HL-60 (cell line): ENCODE measurements at regions not wholly inside any gene's neighbourhood (a gene's known extent, or its start where the extent isn't known, plus 50 kb on each side); places are given as distances from the start of the nearest gene placed in this dataset.

Experiments
- DNase-seq, 2 experiments: peaks; one replicate each; pipeline ENCODE4 v3.0.0-alpha.2; 2010 to 2020; ENCODE audit warnings: low read depth in 1 of 2, low spot score in 1 of 2
- H3K27ac ChIP-seq: fragments of 250-450 bp; sonication (Bioruptor Pico); replicated peaks from 2 replicates; pipeline ENCODE4 v1.5.1; 2020; ENCODE audit warnings: mild to moderate bottlenecking, moderate library complexity
- H3K27me3 ChIP-seq: fragments of 250-450 bp; sonication (Bioruptor Pico); 2 replicates; pipeline ENCODE4 v1.5.1; 2021; ENCODE audit warnings: mild to moderate bottlenecking, moderate library complexity; ENCODE audit not compliant: insufficient read depth, poor library complexity, severe bottlenecking
- H3K4me3 ChIP-seq: replicated peaks from 2 replicates; pipeline ENCODE4 v1.5.1; 2011; ENCODE audit warnings: mild to moderate bottlenecking, control low read depth, low read length; ENCODE audit not compliant: insufficient read depth
- GABPA ChIP-seq: IDR thresholded peaks from 2 replicates; pipeline ENCODE4 v1.6.1; 2012; ENCODE audit warnings: low read depth
- POLR2AphosphoS5 ChIP-seq: IDR thresholded peaks from 2 replicates; pipeline ENCODE4 v1.6.1; 2012; ENCODE audit warnings: low read depth
- SPI1 ChIP-seq: IDR thresholded peaks from 2 replicates; pipeline ENCODE4 v1.6.1; 2012; ENCODE audit warnings: low read depth, mild to moderate bottlenecking, borderline replicate concordance
- TF ChIP-seq, protein P1 (sequence below): IDR thresholded peaks from one replicate; pipeline ENCODE4 v1.5.1; 2011; ENCODE audit warnings: low read length, control low read depth, inconsistent platforms; ENCODE audit not compliant: insufficient read depth
- TF ChIP-seq, protein P2 (sequence below): IDR thresholded peaks from 2 replicates; pipeline ENCODE4 v1.6.1; 2012; ENCODE audit warnings: low read depth; ENCODE audit not compliant: insufficient replicate concordance

DNA sequence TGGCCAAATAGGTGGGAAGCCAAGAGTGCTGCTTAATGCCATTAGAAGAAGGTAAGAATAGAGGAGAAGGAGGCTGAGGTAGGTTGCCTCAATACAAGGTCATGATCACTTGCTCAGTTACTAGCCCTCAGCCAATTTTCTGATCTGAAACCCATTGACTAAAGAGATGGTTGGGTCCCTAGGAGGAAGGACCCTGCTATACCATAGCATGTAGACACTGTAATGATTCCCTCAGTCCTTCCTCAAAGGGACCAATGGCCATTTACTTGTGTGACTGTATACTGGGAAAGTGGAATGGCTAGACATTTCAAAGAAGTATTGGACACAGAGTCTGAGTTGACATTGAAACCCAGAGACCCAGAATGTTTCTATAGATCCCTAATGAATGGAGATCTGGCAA is 108.5 kb upstream of the MAP1B start:
- no peaks in the 10 kb centered on the region for H3K27me3 ChIP-seq
- H3K4me3 ChIP-seq = no peak overlapping the region
- H3K27ac ChIP-seq = no peak overlapping the region
- TF ChIP-seq GABPA (no peak), SPI1 (no peak), POLR2AphosphoS5 (no peak)
- TF ChIP-seq, protein P1, sequence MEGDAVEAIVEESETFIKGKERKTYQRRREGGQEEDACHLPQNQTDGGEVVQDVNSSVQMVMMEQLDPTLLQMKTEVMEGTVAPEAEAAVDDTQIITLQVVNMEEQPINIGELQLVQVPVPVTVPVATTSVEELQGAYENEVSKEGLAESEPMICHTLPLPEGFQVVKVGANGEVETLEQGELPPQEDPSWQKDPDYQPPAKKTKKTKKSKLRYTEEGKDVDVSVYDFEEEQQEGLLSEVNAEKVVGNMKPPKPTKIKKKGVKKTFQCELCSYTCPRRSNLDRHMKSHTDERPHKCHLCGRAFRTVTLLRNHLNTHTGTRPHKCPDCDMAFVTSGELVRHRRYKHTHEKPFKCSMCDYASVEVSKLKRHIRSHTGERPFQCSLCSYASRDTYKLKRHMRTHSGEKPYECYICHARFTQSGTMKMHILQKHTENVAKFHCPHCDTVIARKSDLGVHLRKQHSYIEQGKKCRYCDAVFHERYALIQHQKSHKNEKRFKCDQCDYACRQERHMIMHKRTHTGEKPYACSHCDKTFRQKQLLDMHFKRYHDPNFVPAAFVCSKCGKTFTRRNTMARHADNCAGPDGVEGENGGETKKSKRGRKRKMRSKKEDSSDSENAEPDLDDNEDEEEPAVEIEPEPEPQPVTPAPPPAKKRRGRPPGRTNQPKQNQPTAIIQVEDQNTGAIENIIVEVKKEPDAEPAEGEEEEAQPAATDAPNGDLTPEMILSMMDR = no peak
- TF ChIP-seq, protein P2, sequence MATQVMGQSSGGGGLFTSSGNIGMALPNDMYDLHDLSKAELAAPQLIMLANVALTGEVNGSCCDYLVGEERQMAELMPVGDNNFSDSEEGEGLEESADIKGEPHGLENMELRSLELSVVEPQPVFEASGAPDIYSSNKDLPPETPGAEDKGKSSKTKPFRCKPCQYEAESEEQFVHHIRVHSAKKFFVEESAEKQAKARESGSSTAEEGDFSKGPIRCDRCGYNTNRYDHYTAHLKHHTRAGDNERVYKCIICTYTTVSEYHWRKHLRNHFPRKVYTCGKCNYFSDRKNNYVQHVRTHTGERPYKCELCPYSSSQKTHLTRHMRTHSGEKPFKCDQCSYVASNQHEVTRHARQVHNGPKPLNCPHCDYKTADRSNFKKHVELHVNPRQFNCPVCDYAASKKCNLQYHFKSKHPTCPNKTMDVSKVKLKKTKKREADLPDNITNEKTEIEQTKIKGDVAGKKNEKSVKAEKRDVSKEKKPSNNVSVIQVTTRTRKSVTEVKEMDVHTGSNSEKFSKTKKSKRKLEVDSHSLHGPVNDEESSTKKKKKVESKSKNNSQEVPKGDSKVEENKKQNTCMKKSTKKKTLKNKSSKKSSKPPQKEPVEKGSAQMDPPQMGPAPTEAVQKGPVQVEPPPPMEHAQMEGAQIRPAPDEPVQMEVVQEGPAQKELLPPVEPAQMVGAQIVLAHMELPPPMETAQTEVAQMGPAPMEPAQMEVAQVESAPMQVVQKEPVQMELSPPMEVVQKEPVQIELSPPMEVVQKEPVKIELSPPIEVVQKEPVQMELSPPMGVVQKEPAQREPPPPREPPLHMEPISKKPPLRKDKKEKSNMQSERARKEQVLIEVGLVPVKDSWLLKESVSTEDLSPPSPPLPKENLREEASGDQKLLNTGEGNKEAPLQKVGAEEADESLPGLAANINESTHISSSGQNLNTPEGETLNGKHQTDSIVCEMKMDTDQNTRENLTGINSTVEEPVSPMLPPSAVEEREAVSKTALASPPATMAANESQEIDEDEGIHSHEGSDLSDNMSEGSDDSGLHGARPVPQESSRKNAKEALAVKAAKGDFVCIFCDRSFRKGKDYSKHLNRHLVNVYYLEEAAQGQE = no peak
- DNase-seq = no peak

DNA sequence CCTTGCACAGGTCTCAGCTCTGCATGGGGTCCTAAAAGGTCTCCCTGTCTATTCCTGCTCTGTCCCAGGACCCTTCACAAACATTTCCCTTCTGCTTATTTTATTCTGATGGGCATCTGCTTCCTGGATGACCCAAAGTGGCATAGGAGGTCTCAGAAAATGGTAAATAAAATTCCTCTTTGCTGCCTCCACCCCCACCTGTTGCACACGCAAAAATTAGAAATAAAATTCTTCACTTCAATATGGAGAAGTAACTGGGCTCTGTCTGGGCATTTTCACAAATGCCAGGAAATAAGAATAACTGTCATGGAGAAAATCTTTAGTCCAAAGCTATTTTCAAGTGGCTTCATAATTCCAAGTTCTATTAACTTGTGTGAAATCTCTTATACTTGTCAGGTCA is 106.6 kb upstream of the MAP1B start:
- TF ChIP-seq POLR2AphosphoS5 = no peak
- TF ChIP-seq, protein P2 = no peak
- TF ChIP-seq, protein P1 = no peak
- no peak for TF ChIP-seq SPI1
- TF ChIP-seq GABPA = no peak
- Histone ChIP-seq H3K4me3 (no peak overlapping the region), H3K27ac (no peak overlapping the region), H3K27me3 (no peaks in the 10 kb centered on the region)
- no peak for DNase-seq

DNA sequence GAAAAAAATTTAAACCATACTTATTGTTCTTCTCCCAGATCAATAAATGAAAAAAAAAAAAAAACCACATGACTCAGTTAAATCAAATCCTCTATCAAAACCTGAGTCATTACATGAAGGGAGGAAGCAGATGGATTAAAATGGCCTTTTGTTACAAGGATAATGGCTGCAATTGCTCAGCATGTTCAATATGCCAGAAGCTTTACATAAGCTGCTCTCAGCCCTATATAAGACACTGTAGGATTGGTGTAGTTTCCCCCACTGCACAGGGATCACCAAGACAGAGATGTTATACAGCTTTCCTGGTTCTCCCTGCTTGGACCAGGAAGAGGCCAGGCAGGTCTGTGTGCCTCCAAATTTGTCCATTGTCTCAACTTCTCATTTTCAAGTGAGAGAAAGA is 101.6 kb upstream of the MAP1B start:
- no peaks in the 10 kb centered on the region for H3K27me3 ChIP-seq
- TF ChIP-seq, protein P2 = no peak
- TF ChIP-seq POLR2AphosphoS5 = no peak
- TF ChIP-seq, protein P1 = no peak
- no peak for DNase-seq
- no peak overlapping the region for H3K4me3 ChIP-seq
- no peak overlapping the region for H3K27ac ChIP-seq
